ENCODE measurements at regions not wholly inside any gene's neighbourhood (a gene's known extent, or its start where the extent isn't known, plus 50 kb on each side); places are given as distances from the start of the nearest gene placed in this dataset.

- H3K9me3 ChIP-seq, result no peaks in the 10 kb centered on the region
- H3K27ac ChIP-seq, result no peak overlapping the region
- ATAC-seq, result no peak
- no peak for TF ChIP-seq CTCF (IDR thresholded peaks at IDR 0.05)
- no peak for DNase-seq
- H3K4me3 ChIP-seq, result no peak overlapping the region
- H3K36me3 ChIP-seq, result no peaks in the 10 kb centered on the region
- no peaks in the 10 kb centered on the region for H3K27me3 ChIP-seq
- H3K4me1 ChIP-seq, result peaks cover 10% of the 10 kb centered on the region
- intact Hi-C loops (cut with DNase I), result no loop called here
Measured at GRCh38 chr5:96124589-96124988, 162.9 kb upstream of the ELL2 start.

GRCh38 chr5:96123418-96123817 lies 161.8 kb upstream of the ELL2 start:
- peaks cover 10% of the 10 kb centered on the region for H3K4me1 ChIP-seq
- no peak overlapping the region for H3K27ac ChIP-seq

GRCh38 chr5:96121364-96121763 lies 159.7 kb upstream of the ELL2 start:
- Histone ChIP-seq H3K27ac (no peak overlapping the region), H3K36me3 (no peaks in the 10 kb centered on the region), H3K4me3 (no peak overlapping the region), H3K9me3 (no peaks in the 10 kb centered on the region), H3K27me3 (no peaks in the 10 kb centered on the region), H3K4me1 (peaks cover 10% of the 10 kb centered on the region)
- TF ChIP-seq CTCF (IDR thresholded peaks at IDR 0.05), result no peak
- intact Hi-C loops (cut with DNase I), result no loop called here
- DNase-seq, result no peak
- ATAC-seq, result no peak

More at GRCh38 chr5:96123418-96123817, 161.8 kb upstream of the ELL2 start:
- Histone ChIP-seq H3K4me3 (no peak overlapping the region), H3K27me3 (no peaks in the 10 kb centered on the region), H3K9me3 (no peaks in the 10 kb centered on the region), H3K36me3 (no peaks in the 10 kb centered on the region)
- DNase-seq (no peak), ATAC-seq (no peak)
- intact Hi-C loops (cut with DNase I), result no loop called here
- no peak for TF ChIP-seq CTCF (IDR thresholded peaks at IDR 0.05)

- TF ChIP-seq CTCF (IDR thresholded peaks at IDR 0.05), result no peak
- Histone ChIP-seq H3K4me1 (peaks cover 2% of the 10 kb centered on the region), H3K36me3 (no peaks in the 10 kb centered on the region), H3K27ac (no peak overlapping the region), H3K27me3 (no peaks in the 10 kb centered on the region), H3K9me3 (no peaks in the 10 kb centered on the region), H3K4me3 (no peak overlapping the region)
- DNase-seq, result no peak
- intact Hi-C loops (cut with DNase I), result no loop called here
- no peak for ATAC-seq
Measured at GRCh38 chr5:96120120-96120519, 158.5 kb upstream of the ELL2 start.

- TF ChIP-seq CTCF (IDR thresholded peaks at IDR 0.05), result no peak
- DNase-seq (no peak), ATAC-seq (no peak)
- no peaks in the 10 kb centered on the region for H3K36me3 ChIP-seq
- no peak overlapping the region for H3K27ac ChIP-seq
- intact Hi-C loops (cut with DNase I), result no loop called here
- H3K4me3 ChIP-seq, result no peak overlapping the region
- no peaks in the 10 kb centered on the region for H3K4me1 ChIP-seq
- no peaks in the 10 kb centered on the region for H3K9me3 ChIP-seq
- H3K27me3 ChIP-seq, result no peaks in the 10 kb centered on the region
Measured at GRCh38 chr5:96117771-96118651, 156.4 kb upstream of the ELL2 start.

All from upper lobe of right lung (tissue), 1 donor.